Choroid plexus epithelial cell (primary cell): ENCODE measurements at regions not wholly inside any gene's neighbourhood (a gene's known extent, or its start where the extent isn't known, plus 50 kb on each side); places are given as distances from the start of the nearest gene placed in this dataset.

Experiments
- DNase-seq: peaks from one replicate; pipeline ENCODE4 v3.0.0-alpha.2; 2010; ENCODE audit warnings: low read depth
- H3K4me3 ChIP-seq: 2 replicates; pipeline ENCODE4 v1.5.1; 2011; ENCODE audit warnings: low read depth, mild to moderate bottlenecking, control low read depth, low read length, moderate library complexity
- TF ChIP-seq, protein P1 (sequence below): conservative IDR thresholded peaks from 2 replicates; pipeline ENCODE4 v1.5.1; 2011; ENCODE audit warnings: low read depth, mild to moderate bottlenecking, control low read depth, inconsistent platforms, low read length, moderate library complexity

DNA sequence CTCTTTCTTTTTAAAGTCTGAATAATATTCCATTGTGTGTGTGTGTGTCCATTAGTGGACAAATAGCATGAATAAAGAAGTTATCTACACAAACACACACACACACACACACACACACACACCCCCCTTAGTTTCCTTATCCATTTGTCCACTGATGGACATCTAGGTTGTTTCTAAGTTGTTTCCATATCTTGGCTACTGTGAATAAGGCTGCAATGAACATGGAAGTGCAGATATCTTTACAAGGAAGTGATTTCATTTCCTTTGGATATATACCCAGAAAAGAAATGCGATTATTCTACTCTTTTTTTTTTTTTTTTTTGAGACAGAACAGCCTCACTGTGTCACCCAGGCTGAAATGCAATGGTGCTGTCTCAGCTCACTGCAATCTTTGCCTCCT, 113.5 kb downstream of the MBL2 start:
- H3K4me3 ChIP-seq = no peak overlapping the region
- TF ChIP-seq, protein P1, sequence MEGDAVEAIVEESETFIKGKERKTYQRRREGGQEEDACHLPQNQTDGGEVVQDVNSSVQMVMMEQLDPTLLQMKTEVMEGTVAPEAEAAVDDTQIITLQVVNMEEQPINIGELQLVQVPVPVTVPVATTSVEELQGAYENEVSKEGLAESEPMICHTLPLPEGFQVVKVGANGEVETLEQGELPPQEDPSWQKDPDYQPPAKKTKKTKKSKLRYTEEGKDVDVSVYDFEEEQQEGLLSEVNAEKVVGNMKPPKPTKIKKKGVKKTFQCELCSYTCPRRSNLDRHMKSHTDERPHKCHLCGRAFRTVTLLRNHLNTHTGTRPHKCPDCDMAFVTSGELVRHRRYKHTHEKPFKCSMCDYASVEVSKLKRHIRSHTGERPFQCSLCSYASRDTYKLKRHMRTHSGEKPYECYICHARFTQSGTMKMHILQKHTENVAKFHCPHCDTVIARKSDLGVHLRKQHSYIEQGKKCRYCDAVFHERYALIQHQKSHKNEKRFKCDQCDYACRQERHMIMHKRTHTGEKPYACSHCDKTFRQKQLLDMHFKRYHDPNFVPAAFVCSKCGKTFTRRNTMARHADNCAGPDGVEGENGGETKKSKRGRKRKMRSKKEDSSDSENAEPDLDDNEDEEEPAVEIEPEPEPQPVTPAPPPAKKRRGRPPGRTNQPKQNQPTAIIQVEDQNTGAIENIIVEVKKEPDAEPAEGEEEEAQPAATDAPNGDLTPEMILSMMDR = no peak
- DNase-seq = no peak

DNA sequence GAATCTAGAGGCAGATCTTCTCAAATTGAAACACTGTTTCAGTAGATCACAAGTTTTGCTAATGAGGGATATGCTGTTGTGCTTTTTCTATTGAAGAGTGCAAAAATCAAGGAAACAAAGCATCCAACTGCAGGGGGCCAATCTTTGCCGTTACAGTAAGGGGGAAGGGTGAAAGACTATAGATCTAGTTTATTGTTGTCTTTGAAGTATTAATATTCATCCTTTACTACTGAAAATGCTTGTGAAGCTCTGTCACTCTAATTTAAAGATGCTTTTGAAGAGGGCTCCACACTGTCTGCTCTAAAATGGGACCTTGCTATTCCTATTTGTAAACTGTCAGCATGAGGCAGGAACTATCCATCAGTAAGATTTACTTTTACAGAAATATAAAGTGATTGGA, 110.3 kb downstream of the MBL2 start:
- no peak for DNase-seq
- TF ChIP-seq, protein P1 = no peak
- H3K4me3 ChIP-seq = no peak overlapping the region

DNA sequence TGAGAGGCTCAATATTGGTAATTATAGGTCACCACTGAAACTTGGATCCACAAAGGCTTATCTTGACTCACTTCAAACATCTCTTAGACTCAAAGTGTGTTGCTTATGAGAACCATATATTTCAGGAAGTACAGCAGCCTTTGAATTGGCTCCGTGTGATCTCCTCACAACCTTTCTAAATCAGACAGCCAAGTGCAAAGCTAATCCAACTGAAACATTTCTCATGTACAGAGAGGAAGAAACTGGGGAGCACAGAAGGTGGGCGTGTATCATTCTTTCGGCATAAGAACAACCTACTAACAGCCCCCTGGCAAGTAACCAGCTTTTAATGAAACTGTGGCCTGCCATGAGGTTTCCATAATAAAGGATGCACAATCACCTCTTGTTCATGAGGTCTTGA, 109.4 kb downstream of the MBL2 start:
- no peak overlapping the region for H3K4me3 ChIP-seq
- no peak for DNase-seq
- TF ChIP-seq, protein P1 = no peak

DNA sequence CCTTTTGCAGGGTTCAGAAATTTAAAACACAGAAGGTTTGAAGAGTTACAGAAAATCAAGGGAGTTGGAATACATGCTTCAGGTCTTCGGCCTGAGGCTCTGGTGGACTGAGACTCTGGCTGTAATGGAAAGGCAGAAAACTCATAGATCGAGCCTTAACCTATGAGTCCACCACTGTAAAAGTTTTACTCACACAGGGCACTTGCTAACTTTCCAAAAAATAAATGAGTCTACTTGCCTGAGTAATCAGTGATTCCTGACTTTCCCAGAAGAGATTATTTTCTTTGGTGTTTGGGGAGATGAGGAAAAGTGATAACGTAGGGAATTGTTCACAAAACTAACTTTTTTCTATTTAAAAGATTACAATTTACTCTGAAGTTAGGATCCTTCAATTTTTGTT, 108.0 kb downstream of the MBL2 start:
- TF ChIP-seq, protein P1 = no peak
- no peak for DNase-seq
- no peak overlapping the region for H3K4me3 ChIP-seq

DNA sequence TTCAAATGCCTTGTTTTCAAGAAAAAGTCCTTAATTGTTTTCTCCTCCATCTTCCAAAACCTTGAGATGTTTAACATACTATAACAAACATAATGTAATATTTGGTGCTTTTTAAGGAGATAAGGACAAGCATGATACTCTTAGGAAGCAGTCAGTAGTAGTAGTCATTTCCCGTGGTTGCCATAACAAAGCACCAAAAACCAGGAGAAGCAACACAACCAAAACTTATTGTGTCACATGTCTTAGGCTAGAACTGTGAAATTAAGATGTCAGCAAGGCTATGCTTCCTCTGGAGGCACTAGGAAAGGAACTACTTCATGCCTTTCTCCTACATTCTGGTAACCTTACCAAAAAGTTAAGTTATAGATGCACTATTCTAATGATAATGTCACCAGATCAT, 106.8 kb downstream of the MBL2 start:
- TF ChIP-seq, protein P1 = no peak
- DNase-seq = no peak
- no peak overlapping the region for H3K4me3 ChIP-seq

DNA sequence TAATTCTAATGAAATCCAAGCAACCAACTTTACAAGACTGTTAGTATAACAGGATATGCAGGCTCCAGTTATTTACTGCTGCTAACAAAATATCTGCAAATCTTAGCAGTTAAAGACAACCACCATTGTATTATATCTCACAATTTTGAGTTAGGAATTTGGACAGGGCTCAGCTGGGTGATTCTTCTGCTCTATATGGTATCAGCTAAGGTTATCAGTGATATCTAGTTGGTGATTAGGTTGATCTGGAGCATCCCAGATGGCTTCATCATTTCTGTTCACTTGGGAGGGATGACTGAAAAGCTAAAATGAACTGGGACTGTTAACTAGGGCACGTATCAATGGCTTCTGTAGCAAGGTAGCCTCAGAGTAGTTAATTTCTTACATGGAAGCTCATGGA, 105.7 kb downstream of the MBL2 start:
- TF ChIP-seq, protein P1 = no peak
- DNase-seq = no peak
- no peak overlapping the region for H3K4me3 ChIP-seq

DNA sequence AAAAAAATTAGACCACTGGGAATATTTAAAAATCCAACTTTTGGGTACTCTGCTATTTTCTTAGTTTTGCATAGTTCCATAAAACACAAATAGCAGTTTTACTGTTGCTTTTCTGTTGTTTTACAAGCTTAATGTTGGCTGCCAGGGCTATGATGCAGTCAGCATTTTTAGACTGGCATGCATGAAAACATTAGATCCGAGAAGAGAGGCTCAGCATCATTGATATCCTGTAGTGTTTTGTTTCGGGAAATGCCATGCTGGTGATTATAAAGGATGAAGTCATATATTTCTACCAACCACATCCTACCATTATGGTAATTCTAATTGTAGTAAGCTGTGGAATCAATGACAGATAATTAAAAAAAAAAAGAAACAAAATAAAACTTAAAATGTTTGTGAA, 104.6 kb downstream of the MBL2 start:
- TF ChIP-seq, protein P1 = no peak
- no peak overlapping the region for H3K4me3 ChIP-seq

More for the DNA sequence above, 104.6 kb downstream of the MBL2 start:
- no peak for DNase-seq
